GM13977 (cell line): ENCODE measurements at regions not wholly inside any gene's neighbourhood (a gene's known extent, or its start where the extent isn't known, plus 50 kb on each side); places are given as distances from the start of the nearest gene placed in this dataset.

Experiments
- DNase-seq: peaks from one replicate; pipeline ENCODE4 v3.0.0; 2012; ENCODE audit warnings: low spot score
- in situ Hi-C: fragments of 300-500 bp; cut with MboI; formaldehyde crosslinking; loops from one replicate; pipeline ENCODE4 v1.12.0; 2022; ENCODE audit warnings: low sequenced_read_pairs, low pct_unique_long_range_greater_than_20kb, mixed read lengths, inconsistent platforms; ENCODE audit not compliant: unreplicated experiment
- TF ChIP-seq, protein P1 (sequence below): IDR thresholded peaks from 2 replicates; pipeline ENCODE4 v1.5.1; 2012; ENCODE audit warnings: mild to moderate bottlenecking, control low read depth; ENCODE audit not compliant: insufficient read depth; ENCODE audit errors: extremely low read depth, missing control alignments

- no peak for DNase-seq
Measured at GRCh38 chr6:16007146-16007545, 121.7 kb upstream of the MYLIP start.

GRCh38 chr6:16006681-16007080 is 122.2 kb upstream of the MYLIP start:
- in situ Hi-C loops = no loop called here
- TF ChIP-seq, protein P1, sequence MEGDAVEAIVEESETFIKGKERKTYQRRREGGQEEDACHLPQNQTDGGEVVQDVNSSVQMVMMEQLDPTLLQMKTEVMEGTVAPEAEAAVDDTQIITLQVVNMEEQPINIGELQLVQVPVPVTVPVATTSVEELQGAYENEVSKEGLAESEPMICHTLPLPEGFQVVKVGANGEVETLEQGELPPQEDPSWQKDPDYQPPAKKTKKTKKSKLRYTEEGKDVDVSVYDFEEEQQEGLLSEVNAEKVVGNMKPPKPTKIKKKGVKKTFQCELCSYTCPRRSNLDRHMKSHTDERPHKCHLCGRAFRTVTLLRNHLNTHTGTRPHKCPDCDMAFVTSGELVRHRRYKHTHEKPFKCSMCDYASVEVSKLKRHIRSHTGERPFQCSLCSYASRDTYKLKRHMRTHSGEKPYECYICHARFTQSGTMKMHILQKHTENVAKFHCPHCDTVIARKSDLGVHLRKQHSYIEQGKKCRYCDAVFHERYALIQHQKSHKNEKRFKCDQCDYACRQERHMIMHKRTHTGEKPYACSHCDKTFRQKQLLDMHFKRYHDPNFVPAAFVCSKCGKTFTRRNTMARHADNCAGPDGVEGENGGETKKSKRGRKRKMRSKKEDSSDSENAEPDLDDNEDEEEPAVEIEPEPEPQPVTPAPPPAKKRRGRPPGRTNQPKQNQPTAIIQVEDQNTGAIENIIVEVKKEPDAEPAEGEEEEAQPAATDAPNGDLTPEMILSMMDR = no peak
- no peak for DNase-seq

More at GRCh38 chr6:16007146-16007545, 121.7 kb upstream of the MYLIP start:
- in situ Hi-C loops = no loop called here
- TF ChIP-seq, protein P1 = no peak

DNA sequence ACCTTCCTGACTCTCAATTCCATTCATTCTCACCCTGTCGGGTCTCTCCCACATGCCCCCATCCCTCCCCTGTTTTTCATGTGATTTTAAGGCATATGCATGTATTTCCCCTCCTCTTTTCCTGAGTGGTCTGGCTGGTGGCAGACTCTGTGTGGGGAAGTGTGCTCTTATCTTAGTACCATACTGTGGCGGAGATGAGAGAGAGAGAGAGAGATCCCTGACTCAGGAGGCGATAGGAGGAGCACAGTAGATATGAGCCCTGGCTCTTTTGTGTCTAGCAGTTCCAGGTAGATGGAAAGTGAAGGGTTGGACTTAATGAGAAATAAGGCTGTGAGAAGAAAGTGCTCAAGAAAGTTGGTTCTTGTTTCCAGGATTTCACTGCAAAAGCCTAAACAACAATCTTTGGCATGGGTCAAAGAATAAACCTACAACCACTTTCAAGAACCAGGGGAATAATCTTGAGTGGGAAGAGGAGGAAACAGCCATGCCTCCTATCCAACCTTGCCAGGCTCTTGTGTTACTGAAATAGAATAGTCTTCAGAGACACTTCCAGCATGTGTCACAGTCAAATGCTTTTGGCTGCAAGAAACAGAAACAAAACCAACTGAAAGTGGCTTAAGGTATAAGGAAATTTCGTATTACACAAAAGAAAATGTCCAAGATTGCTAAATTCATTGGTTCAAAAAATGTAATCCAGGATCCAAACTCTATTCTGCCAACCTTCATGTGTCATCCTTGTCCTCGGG is 123.8 kb upstream of the MYLIP start:
- in situ Hi-C loops = no loop called here
- no peak for DNase-seq
- TF ChIP-seq, protein P1 = no peak

DNA sequence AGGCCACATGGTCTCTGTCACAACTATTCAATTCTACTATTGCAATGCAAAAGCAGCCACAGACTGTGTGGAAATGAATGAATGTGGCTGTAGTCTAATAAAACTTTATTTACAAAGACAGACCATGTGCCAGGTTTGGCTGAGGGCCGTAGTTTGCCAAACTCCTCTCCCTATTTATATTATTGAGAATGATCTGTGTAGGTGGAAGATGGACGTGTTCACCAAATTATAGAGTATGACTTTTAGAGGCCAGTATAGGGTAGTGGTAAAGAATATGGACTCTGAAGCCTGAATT is 125.7 kb upstream of the MYLIP start:
- in situ Hi-C loops = no loop called here
- DNase-seq = no peak
- TF ChIP-seq, protein P1 = no peak

GRCh38 chr6:16002332-16003196 is 126.3 kb upstream of the MYLIP start:
- no peak for DNase-seq
- TF ChIP-seq, protein P1 = no peak
- in situ Hi-C loops = no loop called here

- no peak for DNase-seq
- TF ChIP-seq, protein P1 = no peak
- in situ Hi-C loops = no loop called here
Measured at GRCh38 chr6:16001158-16001557, 127.7 kb upstream of the MYLIP start.
